Fibroblast of lung (primary cell): ENCODE measurements at regions not wholly inside any gene's neighbourhood (a gene's known extent, or its start where the extent isn't known, plus 50 kb on each side); places are given as distances from the start of the nearest gene placed in this dataset.

Experiments
- EZH2 ChIP-seq: IDR thresholded peaks from 2 replicates; pipeline ENCODE4 v1.5.1; 2012; ENCODE audit warnings: low read length, control low read depth, mild to moderate bottlenecking; ENCODE audit errors: missing control alignments
- TF ChIP-seq, protein P1 (sequence below), 2 donors: IDR thresholded peaks in 1 of 2; conservative IDR thresholded peaks in 1 of 2; 1 replicate in 1 of 2; 2 replicates in 1 of 2; pipeline ENCODE4 v1.5.1; 2011 to 2012; ENCODE audit warnings: low read length in 2 of 2, control low read depth in 1 of 2, inconsistent platforms in 1 of 2, low read depth in 1 of 2, mild to moderate bottlenecking in 1 of 2

DNA sequence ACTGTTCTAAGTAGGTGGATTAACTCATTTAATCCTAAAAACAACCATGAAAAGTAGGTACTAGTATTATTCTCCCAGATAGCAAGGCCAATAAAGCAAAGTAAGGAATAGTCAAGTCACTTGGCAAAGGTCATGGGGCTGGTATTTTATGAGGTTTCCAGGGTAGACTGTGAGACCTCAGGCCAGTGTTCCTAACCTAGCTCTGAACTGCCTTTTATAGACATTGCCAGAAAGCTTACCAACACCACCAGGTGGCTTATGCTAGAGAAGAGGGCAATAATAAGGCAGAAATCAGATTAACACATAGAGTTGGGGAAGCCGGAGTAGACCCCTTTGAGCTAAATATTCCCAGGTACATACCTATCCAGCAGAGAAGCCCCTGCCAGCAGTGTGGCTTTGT is 490.9 kb upstream of the TENM4 start:
- TF ChIP-seq, protein P1, sequence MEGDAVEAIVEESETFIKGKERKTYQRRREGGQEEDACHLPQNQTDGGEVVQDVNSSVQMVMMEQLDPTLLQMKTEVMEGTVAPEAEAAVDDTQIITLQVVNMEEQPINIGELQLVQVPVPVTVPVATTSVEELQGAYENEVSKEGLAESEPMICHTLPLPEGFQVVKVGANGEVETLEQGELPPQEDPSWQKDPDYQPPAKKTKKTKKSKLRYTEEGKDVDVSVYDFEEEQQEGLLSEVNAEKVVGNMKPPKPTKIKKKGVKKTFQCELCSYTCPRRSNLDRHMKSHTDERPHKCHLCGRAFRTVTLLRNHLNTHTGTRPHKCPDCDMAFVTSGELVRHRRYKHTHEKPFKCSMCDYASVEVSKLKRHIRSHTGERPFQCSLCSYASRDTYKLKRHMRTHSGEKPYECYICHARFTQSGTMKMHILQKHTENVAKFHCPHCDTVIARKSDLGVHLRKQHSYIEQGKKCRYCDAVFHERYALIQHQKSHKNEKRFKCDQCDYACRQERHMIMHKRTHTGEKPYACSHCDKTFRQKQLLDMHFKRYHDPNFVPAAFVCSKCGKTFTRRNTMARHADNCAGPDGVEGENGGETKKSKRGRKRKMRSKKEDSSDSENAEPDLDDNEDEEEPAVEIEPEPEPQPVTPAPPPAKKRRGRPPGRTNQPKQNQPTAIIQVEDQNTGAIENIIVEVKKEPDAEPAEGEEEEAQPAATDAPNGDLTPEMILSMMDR (conservative IDR thresholded peaks at IDR 0.05 in 1 of 2, IDR thresholded peaks at IDR 0.05 in 1 of 2; ENCODE audit: low read depth in 1 of 2, low read length in 2 of 2): no peak
- no peak for TF ChIP-seq EZH2
